Thyroid gland (tissue), 4 donors: ENCODE measurements at regions not wholly inside any gene's neighbourhood (a gene's known extent, or its start where the extent isn't known, plus 50 kb on each side); places are given as distances from the start of the nearest gene placed in this dataset.

Experiments
- DNase-seq, 2 donors: peaks; one replicate each; pipeline ENCODE4 v3.0.0-alpha.2; 2019
- H3K27ac ChIP-seq, 3 donors: fragments of 200-600 bp; sonication (generic); 1 replicate in 2 of 3; 2 replicates in 1 of 3; pipeline ENCODE4 v1.5.1; 2016 to 2019; ENCODE audit warnings: mild to moderate bottlenecking in 1 of 3, moderate library complexity in 1 of 3
- H3K27me3 ChIP-seq: fragments of 200-600 bp; sonication (generic); one replicate; pipeline ENCODE4 v1.5.1; 2019
- H3K36me3 ChIP-seq, 2 donors: fragments of 200-600 bp; sonication (generic); one replicate each; pipeline ENCODE4 v1.5.1; 2016 to 2019
- H3K4me1 ChIP-seq, 2 donors: fragments of 200-600 bp; sonication (generic); one replicate each; pipeline ENCODE4 v1.5.1; 2017 to 2019
- H3K4me3 ChIP-seq, 3 donors: fragments of 200-600 bp; sonication (generic); replicated peaks in 1 of 3; 1 replicate in 2 of 3; 2 replicates in 1 of 3; pipeline ENCODE4 v1.5.1; 2016; ENCODE audit warnings: mild to moderate bottlenecking in 1 of 3
- H3K9me3 ChIP-seq: fragments of 200-600 bp; sonication (generic); one replicate; pipeline ENCODE4 v1.5.1; 2017
- CTCF ChIP-seq, 6 experiments: fragments of 200-600 bp in 3 of 6; fragments of 450-650 bp in 3 of 6; sonication (generic) in 3 of 6; IDR thresholded peaks; one replicate each; pipeline ENCODE4 v1.5.1; 2016 to 2019; ENCODE audit warnings: antibody characterized with exemption in 6 of 6, mild to moderate bottlenecking in 2 of 6, inconsistent platforms in 1 of 6, moderate library complexity in 1 of 6
- POLR2A ChIP-seq, 2 donors: fragments of 450-650 bp; IDR thresholded peaks; one replicate each; pipeline ENCODE4 v1.6.1; 2017; ENCODE audit warnings: antibody characterized with exemption in 2 of 2, mild to moderate bottlenecking in 2 of 2, moderate library complexity in 1 of 2
- whole genome bisulfite sequencing, 2 donors: methylation state at CpG; one replicate each; pipeline ENCODE4 v1.1.5; 2017; 5-methylcytosine and 5-hydroxymethylcytosine counted together
- intact Hi-C: fragments of 100-400 bp; cut with DNase I; formaldehyde crosslinking; loops from one replicate; pipeline ENCODE4 v1.15.1; 2023

GRCh38 chr1:58391056-58391455, 155.5 kb downstream of the OMA1 start:
- intact Hi-C loops, result no loop called here
- H3K4me3 ChIP-seq, result no peak overlapping the region
- H3K27ac ChIP-seq, result no peak overlapping the region
- H3K9me3 ChIP-seq, result no peaks in the 10 kb centered on the region
- 68 to 74% methylated on average over 5 of the region's 5 CpGs for WGBS, 2 donors
- TF ChIP-seq CTCF (IDR thresholded peaks at IDR 0.05) (no peak), POLR2A (IDR thresholded peaks at IDR 0.05) (no peak)
- H3K27me3 ChIP-seq, result no peaks in the 10 kb centered on the region
- DNase-seq, result no peak
- no peaks in the 10 kb centered on the region for H3K4me1 ChIP-seq
- no peaks in the 10 kb centered on the region for H3K36me3 ChIP-seq

- intact Hi-C loops, result no loop called here
- H3K4me3 ChIP-seq, result no peak overlapping the region
- no peaks in the 10 kb centered on the region for H3K27me3 ChIP-seq
- WGBS, 2 donors, result 83% methylated on average over 1 of the region's 1 CpG
- H3K27ac ChIP-seq, result no peak overlapping the region
- H3K9me3 ChIP-seq, result no peaks in the 10 kb centered on the region
- TF ChIP-seq POLR2A (IDR thresholded peaks at IDR 0.05) (no peak), CTCF (IDR thresholded peaks at IDR 0.05) (no peak)
- no peak for DNase-seq
- H3K36me3 ChIP-seq, result no peaks in the 10 kb centered on the region
- no peaks in the 10 kb centered on the region for H3K4me1 ChIP-seq
Measured at GRCh38 chr1:58390091-58390490, 156.4 kb downstream of the OMA1 start.

GRCh38 chr1:58380345-58380744, 166.2 kb downstream of the OMA1 start:
- intact Hi-C loops, result no loop called here
- TF ChIP-seq POLR2A (IDR thresholded peaks at IDR 0.05) (no peak), CTCF (IDR thresholded peaks at IDR 0.05) (no peak)
- Histone ChIP-seq H3K4me1 (no peaks in the 10 kb centered on the region), H3K9me3 (no peaks in the 10 kb centered on the region), H3K4me3 (no peak overlapping the region), H3K36me3 (no peaks in the 10 kb centered on the region), H3K27ac (no peak overlapping the region), H3K27me3 (no peaks in the 10 kb centered on the region)
- WGBS, 2 donors, result 96 to 97% methylated on average over 2 of the region's 2 CpGs
- DNase-seq, result no peak

DNA sequence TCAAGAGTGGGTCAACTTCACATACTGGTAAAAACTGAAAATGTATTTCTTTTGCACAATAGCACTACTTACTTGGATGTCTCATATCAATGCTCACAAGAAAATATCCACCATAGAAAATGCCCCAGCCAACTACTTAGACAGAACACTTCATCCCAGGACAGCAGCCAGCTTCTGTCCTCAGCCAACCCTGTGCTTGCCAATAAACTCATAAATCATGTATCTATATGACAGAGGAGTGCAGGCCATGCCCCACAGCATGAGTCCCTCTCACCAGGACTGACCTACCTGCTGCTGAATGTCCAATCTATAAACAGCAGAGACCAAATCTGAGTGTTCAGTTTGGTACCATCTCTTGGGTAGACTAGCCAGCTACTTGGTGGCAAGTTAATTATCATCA, 179.3 kb downstream of the OMA1 start:
- H3K4me3 ChIP-seq, result no peak overlapping the region
- DNase-seq, result no peak
- H3K27ac ChIP-seq, result no peak overlapping the region
- intact Hi-C loops, result no loop called here
- no peaks in the 10 kb centered on the region for H3K36me3 ChIP-seq
- TF ChIP-seq CTCF (IDR thresholded peaks at IDR 0.05) (no peak), POLR2A (IDR thresholded peaks at IDR 0.05) (no peak)
- no peaks in the 10 kb centered on the region for H3K27me3 ChIP-seq
- no peaks in the 10 kb centered on the region for H3K9me3 ChIP-seq
- no peaks in the 10 kb centered on the region for H3K4me1 ChIP-seq

- H3K4me1 ChIP-seq, result no peaks in the 10 kb centered on the region
- WGBS, 2 donors, result 76 to 94% methylated on average over 2 of the region's 2 CpGs
- H3K4me3 ChIP-seq, result no peak overlapping the region
- no peaks in the 10 kb centered on the region for H3K27me3 ChIP-seq
- intact Hi-C loops, result no loop called here
- no peak overlapping the region for H3K27ac ChIP-seq
- H3K36me3 ChIP-seq, result no peaks in the 10 kb centered on the region
- DNase-seq, result no peak
- H3K9me3 ChIP-seq, result no peaks in the 10 kb centered on the region
- no peak for TF ChIP-seq POLR2A (IDR thresholded peaks at IDR 0.05)
- no peak for TF ChIP-seq CTCF (IDR thresholded peaks at IDR 0.05)
Measured at GRCh38 chr1:58365328-58365727, 181.2 kb downstream of the OMA1 start.
